ENCODE measurements at regions not wholly inside any gene's neighbourhood (a gene's known extent, or its start where the extent isn't known, plus 50 kb on each side); places are given as distances from the start of the nearest gene placed in this dataset.

GRCh38 chr10:61081301-61081700 is 137.3 kb upstream of the RHOBTB1 start:
- TF ChIP-seq CTCF (IDR thresholded peaks at IDR 0.05): no peak
- no peak for TF ChIP-seq EP300 (IDR thresholded peaks at IDR 0.05)
- no peak for TF ChIP-seq POLR2A (IDR thresholded peaks at IDR 0.05; ENCODE audit: low read depth)
- TF ChIP-seq POLR2AphosphoS5 (IDR thresholded peaks at IDR 0.05): no peak
- no peaks in the 10 kb centered on the region for H3K27me3 ChIP-seq
- no peak for DNase-seq (ENCODE audit: extremely low spot score)
- 57% methylated on average over 2 of the region's 2 CpGs for WGBS
- H3K9me3 ChIP-seq: no peaks in the 10 kb centered on the region
- intact Hi-C loops (cut with DNase I): no loop called here
- H3K27ac ChIP-seq (replicated peaks in 1 of 4): no peak overlapping the region
- H3K36me3 ChIP-seq: no peaks in the 10 kb centered on the region
- H3K4me3 ChIP-seq: no peak overlapping the region
- H3K4me1 ChIP-seq: no peaks in the 10 kb centered on the region

GRCh38 chr10:61078542-61079275 is 134.7 kb upstream of the RHOBTB1 start:
- Histone ChIP-seq H3K4me1 (no peaks in the 10 kb centered on the region), H3K27ac (replicated peaks in 1 of 4) (no peak overlapping the region), H3K4me3 (no peak overlapping the region), H3K36me3 (no peaks in the 10 kb centered on the region), H3K27me3 (no peaks in the 10 kb centered on the region), H3K9me3 (no peaks in the 10 kb centered on the region)
- TF ChIP-seq POLR2A (IDR thresholded peaks at IDR 0.05; ENCODE audit: low read depth): no peak
- no peak for TF ChIP-seq POLR2AphosphoS5 (IDR thresholded peaks at IDR 0.05)
- no peak for TF ChIP-seq CTCF (IDR thresholded peaks at IDR 0.05)
- TF ChIP-seq EP300 (IDR thresholded peaks at IDR 0.05): no peak
- no peak for DNase-seq (ENCODE audit: extremely low spot score)
- WGBS: 67% methylated on average over 3 of the region's 3 CpGs
- intact Hi-C loops (cut with DNase I): no loop called here

- Histone ChIP-seq H3K27me3 (no peaks in the 10 kb centered on the region), H3K4me1 (no peaks in the 10 kb centered on the region), H3K36me3 (no peaks in the 10 kb centered on the region), H3K9me3 (no peaks in the 10 kb centered on the region), H3K4me3 (no peak overlapping the region), H3K27ac (replicated peaks in 1 of 4) (no peak overlapping the region)
- DNase-seq (ENCODE audit: extremely low spot score): no peak
- no peak for TF ChIP-seq CTCF (IDR thresholded peaks at IDR 0.05)
- TF ChIP-seq EP300 (IDR thresholded peaks at IDR 0.05): no peak
- no peak for TF ChIP-seq POLR2A (IDR thresholded peaks at IDR 0.05; ENCODE audit: low read depth)
- no peak for TF ChIP-seq POLR2AphosphoS5 (IDR thresholded peaks at IDR 0.05)
- 76% methylated on average over 1 of the region's 1 CpG for WGBS
- intact Hi-C loops (cut with DNase I): no loop called here
Observed at GRCh38 chr10:61076572-61077114, 132.7 kb upstream of the RHOBTB1 start.

- no peaks in the 10 kb centered on the region for H3K27me3 ChIP-seq
- 90% methylated on average over 2 of the region's 2 CpGs for WGBS
- H3K4me1 ChIP-seq: peaks cover 0 to 2% (median 0%) of the 10 kb centered on the region in 4 donors
- H3K4me3 ChIP-seq: no peak overlapping the region
- TF ChIP-seq CTCF (IDR thresholded peaks at IDR 0.05) (no peak), POLR2AphosphoS5 (IDR thresholded peaks at IDR 0.05) (no peak), EP300 (IDR thresholded peaks at IDR 0.05) (no peak), POLR2A (IDR thresholded peaks at IDR 0.05; ENCODE audit: low read depth) (no peak)
- intact Hi-C loops (cut with DNase I): no loop called here
- H3K36me3 ChIP-seq: no peaks in the 10 kb centered on the region
- no peaks in the 10 kb centered on the region for H3K9me3 ChIP-seq
- no peak overlapping the region for H3K27ac ChIP-seq (replicated peaks in 1 of 4)
- DNase-seq (ENCODE audit: extremely low spot score): no peak
Observed at GRCh38 chr10:61073391-61073790, 129.4 kb upstream of the RHOBTB1 start.
